Activated T-cell treated with anti-CD3 and anti-CD28 coated beads, Interleukin-2, amount 50 U/mL, for 72 hours (primary cell): ENCODE measurements at regions not wholly inside any gene's neighbourhood (a gene's known extent, or its start where the extent isn't known, plus 50 kb on each side); places are given as distances from the start of the nearest gene placed in this dataset.

Experiments used
- ATAC-seq, 2 donors: fragments of 150-1000 bp; cut with Tn5 transposase; replicated peaks in 1 of 2; 2 replicates each; pipeline ENCODE4 v1.10.0; 2021; ENCODE audit warnings: moderate library complexity in 2 of 2, mild to moderate bottlenecking in 1 of 2
- DNase-seq, 2 donors: peaks; one replicate each; pipeline ENCODE4 v3.0.0; 2021 to 2022; ENCODE audit warnings: mixed read lengths in 1 of 2
- H3K27ac Mint-ChIP-seq: one replicate; pipeline ENCODE4 v1.8.0; 2022; ENCODE audit warnings: mild to moderate bottlenecking, moderate library complexity, mixed read lengths
- H3K27me3 Mint-ChIP-seq: one replicate; pipeline ENCODE4 v1.8.0; 2022; ENCODE audit warnings: low read depth, mixed read lengths
- H3K36me3 Mint-ChIP-seq, 2 donors: one replicate each; pipeline ENCODE4 v1.8.0; 2022; ENCODE audit warnings: mixed read lengths in 2 of 2, mild to moderate bottlenecking in 1 of 2; ENCODE audit not compliant: insufficient read depth in 2 of 2
- H3K4me1 Mint-ChIP-seq: one replicate; pipeline ENCODE4 v1.8.0; 2022; ENCODE audit warnings: low read depth, mixed read lengths
- H3K4me3 Mint-ChIP-seq, 2 donors: one replicate each; pipeline ENCODE4 v1.8.0; 2022; ENCODE audit warnings: mild to moderate bottlenecking in 2 of 2, mixed read lengths in 2 of 2, moderate library complexity in 2 of 2
- H3K9me3 Mint-ChIP-seq, 2 donors: one replicate each; pipeline ENCODE4 v1.8.0; 2022; ENCODE audit warnings: mixed read lengths in 2 of 2

GRCh38 chr7:50842041-50842440 lies 59.3 kb upstream of the GRB10 start:
- Mint-ChIP-seq H3K4me1 (no peaks in the 10 kb centered on the region), H3K27me3 (peaks cover 56% of the 10 kb centered on the region), H3K4me3 (no peak overlapping the region), H3K36me3 (peaks cover 2% of the 10 kb centered on the region in 2 donors), H3K27ac (no peak overlapping the region), H3K9me3 (peaks cover 2 to 4% of the 10 kb centered on the region in 2 donors)
- ATAC-seq (no peak), DNase-seq (no peak)

- no peak for DNase-seq
- Mint-ChIP-seq H3K27ac (no peak overlapping the region), H3K9me3 (peaks cover 0 to 3% of the 10 kb centered on the region in 2 donors), H3K36me3 (no peaks in the 10 kb centered on the region), H3K4me1 (peaks cover 5% of the 10 kb centered on the region), H3K27me3 (peaks cover 79% of the 10 kb centered on the region), H3K4me3 (no peak overlapping the region)
- ATAC-seq = peak in 1 of 2 donors; percentile 23
Measured at GRCh38 chr7:50838675-50839377, 56.1 kb upstream of the GRB10 start.

- ATAC-seq (no peak), DNase-seq (no peak)
- Mint-ChIP-seq H3K27ac (no peak overlapping the region), H3K4me1 (peaks cover 14% of the 10 kb centered on the region), H3K4me3 (no peak overlapping the region), H3K9me3 (peaks cover 0 to 3% of the 10 kb centered on the region in 2 donors), H3K36me3 (peaks cover 0 to 3% of the 10 kb centered on the region in 2 donors), H3K27me3 (peaks cover 79% of the 10 kb centered on the region)
Measured at GRCh38 chr7:50837965-50838364, 55.3 kb upstream of the GRB10 start.

GRCh38 chr7:50836646-50837045 lies 54.0 kb upstream of the GRB10 start:
- Mint-ChIP-seq H3K4me1 (peaks cover 26% of the 10 kb centered on the region), H3K27ac (no peak overlapping the region), H3K27me3 (peaks cover 80% of the 10 kb centered on the region), H3K4me3 (no peak overlapping the region), H3K36me3 (peaks cover 0 to 3% of the 10 kb centered on the region in 2 donors), H3K9me3 (peaks cover 0 to 3% of the 10 kb centered on the region in 2 donors)
- no peak for DNase-seq
- ATAC-seq = no peak

- DNase-seq = no peak
- H3K36me3 Mint-ChIP-seq = peaks cover 0 to 3% of the 10 kb centered on the region in 2 donors
- peaks cover 26% of the 10 kb centered on the region for H3K4me1 Mint-ChIP-seq
- peaks cover 91% of the 10 kb centered on the region for H3K27me3 Mint-ChIP-seq
- no peak overlapping the region for H3K4me3 Mint-ChIP-seq
- H3K27ac Mint-ChIP-seq = no peak overlapping the region
- peaks cover 0 to 3% of the 10 kb centered on the region in 2 donors for H3K9me3 Mint-ChIP-seq
- ATAC-seq = no peak
Measured at GRCh38 chr7:50835156-50835555, 52.5 kb upstream of the GRB10 start.

GRCh38 chr7:50834679-50835078 lies 52.0 kb upstream of the GRB10 start:
- ATAC-seq = no peak
- Mint-ChIP-seq H3K36me3 (peaks cover 0 to 3% of the 10 kb centered on the region in 2 donors), H3K4me3 (no peak overlapping the region), H3K4me1 (peaks cover 26% of the 10 kb centered on the region), H3K27ac (no peak overlapping the region), H3K9me3 (peaks cover 0 to 3% of the 10 kb centered on the region in 2 donors), H3K27me3 (peaks cover 91% of the 10 kb centered on the region)
- DNase-seq = no peak

- no peak for DNase-seq
- Mint-ChIP-seq H3K36me3 (peaks cover 0 to 3% of the 10 kb centered on the region in 2 donors), H3K27ac (no peak overlapping the region), H3K9me3 (peaks cover 0 to 3% of the 10 kb centered on the region in 2 donors), H3K27me3 (peaks cover 90% of the 10 kb centered on the region), H3K4me3 (no peak overlapping the region), H3K4me1 (peaks cover 26% of the 10 kb centered on the region)
- no peak for ATAC-seq
Measured at GRCh38 chr7:50834031-50834535, 51.4 kb upstream of the GRB10 start.

GRCh38 chr7:50832744-50833143 lies 50.0 kb upstream of the GRB10 start:
- Mint-ChIP-seq H3K4me1 (peaks cover 32% of the 10 kb centered on the region), H3K27ac (peak overlapping the region; percentile 26)

More at GRCh38 chr7:50832744-50833143, 50.0 kb upstream of the GRB10 start:
- peaks cover 0 to 3% of the 10 kb centered on the region in 2 donors for H3K36me3 Mint-ChIP-seq
- H3K9me3 Mint-ChIP-seq = peaks cover 0 to 3% of the 10 kb centered on the region in 2 donors
- peak; percentile 94 to 95 for ATAC-seq
- peak overlapping the region; percentile 7 to 60 for H3K4me3 Mint-ChIP-seq
- H3K27me3 Mint-ChIP-seq = peaks cover 77% of the 10 kb centered on the region
- DNase-seq = peak; percentile 60 to 72
